Left hindlimb (tissue), 1 donor: ENCODE measurements at regions not wholly inside any gene's neighbourhood (a gene's known extent, or its start where the extent isn't known, plus 50 kb on each side); places are given as distances from the start of the nearest gene placed in this dataset.

Experiments
- DNase-seq: peaks from one replicate; pipeline ENCODE4 v3.0.0-alpha.2; 2018

DNA sequence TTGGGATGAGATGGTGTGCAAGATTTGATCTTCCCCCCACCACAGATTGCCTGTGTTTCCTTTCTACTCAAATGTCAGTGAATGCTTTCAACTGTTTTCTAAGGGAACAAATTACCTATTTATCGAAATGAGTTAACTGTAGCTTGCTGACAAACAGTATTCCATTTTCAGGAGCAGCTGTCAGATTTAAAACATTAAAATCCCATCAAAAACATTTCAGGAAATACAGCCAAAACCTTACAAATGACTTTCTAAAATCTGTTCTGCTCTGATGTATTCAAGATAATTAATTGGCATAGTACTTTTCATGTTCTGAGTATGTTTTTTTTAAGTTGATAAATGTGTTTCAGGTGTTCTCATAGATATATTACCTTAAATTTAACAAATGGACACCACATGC, 158.0 kb upstream of the DMRTA1 start:
- no peak for DNase-seq

DNA sequence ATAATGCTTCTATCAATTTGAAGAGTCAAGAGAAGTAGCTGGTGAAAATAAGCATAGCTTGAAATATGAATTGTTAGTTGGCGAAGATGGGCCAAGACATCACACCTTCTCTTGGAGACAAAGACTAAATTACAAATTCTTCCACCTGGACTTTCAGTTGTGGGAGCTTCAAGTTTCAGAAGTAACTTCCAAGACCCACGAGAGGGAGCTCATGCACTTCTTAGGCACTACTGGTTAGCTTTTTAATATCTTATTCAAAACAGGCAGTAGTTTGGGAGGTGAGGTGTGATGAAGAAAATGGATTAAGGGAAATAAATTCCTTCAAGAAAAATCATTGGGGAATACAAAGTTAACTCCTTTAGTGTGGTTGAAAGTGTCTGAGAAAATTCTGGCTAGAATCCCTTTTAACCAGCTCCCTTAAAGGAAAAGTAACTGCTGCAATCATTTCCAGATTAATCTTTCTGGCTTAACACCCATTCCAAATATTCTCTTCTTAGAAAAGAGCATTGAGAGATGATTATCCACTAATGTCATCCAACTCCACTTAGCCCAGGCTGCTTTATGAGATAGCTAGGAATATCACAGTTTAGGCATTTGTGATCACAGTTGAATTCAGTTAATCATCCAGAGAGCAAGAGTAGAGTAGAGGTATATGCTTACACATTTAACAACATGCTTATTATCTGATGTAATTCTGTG, 139.5 kb upstream of the DMRTA1 start:
- no peak for DNase-seq

DNA sequence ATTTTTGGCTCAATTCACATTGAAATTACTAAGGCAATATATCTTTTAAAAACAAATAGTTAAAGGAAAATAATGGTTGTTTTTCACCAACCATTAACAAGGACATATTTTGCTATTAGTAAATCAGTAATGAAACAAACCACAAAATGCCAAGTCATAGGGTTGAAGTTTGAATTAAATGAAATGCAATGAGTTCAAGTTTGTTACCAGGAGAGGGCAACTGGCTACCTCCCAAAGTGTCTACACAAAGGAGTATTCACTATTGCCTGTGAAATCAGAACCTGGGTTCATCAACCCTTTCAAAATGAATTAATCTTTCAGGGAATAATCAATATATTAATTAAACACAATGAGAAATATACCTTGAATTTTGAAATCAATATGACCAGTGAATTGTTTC, 138.4 kb upstream of the DMRTA1 start:
- DNase-seq = no peak

DNA sequence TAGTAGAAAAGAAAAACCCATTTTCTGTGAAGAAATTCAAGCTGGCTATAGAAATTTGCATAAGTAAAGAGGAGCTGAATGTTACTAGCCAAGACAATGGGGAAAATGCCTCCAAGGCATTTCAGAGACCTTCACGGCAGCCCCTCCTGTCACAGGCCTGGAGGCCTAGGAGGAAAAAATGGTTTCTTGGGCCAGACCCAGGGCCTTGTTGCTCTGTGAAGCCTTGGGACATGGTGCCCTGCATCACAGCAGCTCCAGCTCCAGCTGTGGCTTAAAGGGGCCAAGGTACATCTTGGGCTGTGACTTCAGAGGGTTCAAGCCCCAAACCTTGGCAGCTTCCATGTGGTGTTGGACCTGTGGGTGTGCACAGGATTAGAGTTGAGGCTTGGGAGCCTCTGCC, 130.0 kb upstream of the DMRTA1 start:
- DNase-seq = no peak

DNA sequence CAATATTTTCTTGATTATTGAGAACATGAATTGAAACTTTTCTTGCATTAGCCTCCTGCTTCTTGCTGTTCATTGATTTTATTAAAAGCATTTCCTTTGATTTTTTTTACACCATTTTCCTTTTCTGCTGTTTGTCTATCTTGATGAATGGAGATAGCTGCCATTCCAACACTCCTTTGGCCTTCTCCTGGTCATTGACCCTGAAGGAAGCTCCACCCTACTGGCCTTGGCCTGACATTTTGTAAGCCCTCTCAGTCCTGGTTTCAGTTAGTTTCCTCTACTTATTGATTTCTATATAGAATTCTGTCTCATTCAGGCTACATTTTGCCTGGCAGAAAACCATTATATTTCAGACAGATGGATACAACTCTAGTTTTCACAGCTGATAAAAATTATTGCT, 115.1 kb upstream of the DMRTA1 start:
- DNase-seq = no peak

DNA sequence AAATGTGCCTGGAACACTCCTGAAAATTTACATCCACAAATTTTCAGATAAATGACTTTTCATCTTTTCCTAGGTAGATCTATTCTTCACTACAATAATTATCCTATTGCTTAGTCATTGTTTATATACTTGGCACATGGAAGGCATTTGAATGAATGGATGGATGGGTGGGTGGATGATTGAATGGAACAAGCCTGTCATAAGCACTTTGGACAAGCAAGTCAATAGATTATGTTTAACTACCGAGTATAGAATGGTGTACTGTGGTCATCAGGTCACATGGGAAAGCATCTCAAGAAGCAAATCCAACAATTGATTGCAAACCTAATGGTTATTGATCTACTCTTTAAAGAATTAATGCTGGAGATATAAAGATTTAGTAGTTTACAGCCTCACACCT, 114.4 kb upstream of the DMRTA1 start:
- DNase-seq = no peak

DNA sequence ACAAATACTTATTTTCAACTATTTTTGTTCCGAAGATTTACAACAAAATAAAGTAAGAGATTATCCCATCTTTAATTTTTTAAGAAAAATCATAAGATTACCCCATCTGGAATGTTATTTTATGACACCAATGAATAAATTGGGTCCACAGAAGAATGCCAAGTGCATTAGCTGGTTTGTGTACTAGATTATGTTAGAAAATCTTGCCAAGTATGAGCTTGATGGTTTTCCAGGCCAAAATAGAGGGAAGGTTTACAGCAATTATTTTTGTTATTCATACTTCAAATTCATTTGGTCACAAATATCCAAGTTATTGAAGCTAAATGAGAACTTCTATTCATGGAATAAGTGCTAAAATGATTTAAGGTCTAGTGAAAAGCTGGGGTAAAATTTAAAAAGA, 109.4 kb upstream of the DMRTA1 start:
- no peak for DNase-seq

DNA sequence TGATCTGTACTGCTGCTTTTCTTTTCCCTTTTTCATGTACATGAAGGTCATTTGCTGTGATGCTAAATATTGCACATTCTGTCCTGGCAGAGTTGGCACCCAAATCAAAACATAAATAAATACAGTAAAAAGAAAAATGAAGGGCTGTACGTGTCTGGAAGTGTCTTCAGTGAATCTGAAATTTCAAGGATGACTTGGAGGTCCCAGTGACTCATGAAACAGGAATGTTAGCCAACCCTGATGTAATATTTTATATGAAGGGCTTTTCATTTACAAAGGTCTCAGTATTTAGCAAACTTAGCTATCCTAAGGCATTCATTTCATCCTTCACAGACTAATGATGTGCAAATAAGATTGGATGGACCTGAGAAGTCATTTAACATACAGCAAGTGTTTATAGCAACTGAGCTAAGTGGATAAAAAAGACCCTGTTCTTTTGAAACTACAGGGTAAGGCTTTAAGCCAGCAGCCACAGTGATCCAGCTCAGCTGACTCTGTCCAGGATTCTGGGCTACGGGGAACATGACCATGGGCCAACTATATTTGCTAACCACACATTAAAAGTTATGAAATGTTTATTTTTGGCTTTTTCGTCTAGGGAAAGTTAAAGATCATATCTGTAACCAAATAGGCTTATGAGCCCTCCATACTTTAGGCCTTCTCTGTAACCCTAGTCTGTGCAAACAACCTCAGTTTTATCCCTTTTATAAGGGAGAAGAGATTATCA, 104.0 kb upstream of the DMRTA1 start:
- DNase-seq = peak; percentile 42

DNA sequence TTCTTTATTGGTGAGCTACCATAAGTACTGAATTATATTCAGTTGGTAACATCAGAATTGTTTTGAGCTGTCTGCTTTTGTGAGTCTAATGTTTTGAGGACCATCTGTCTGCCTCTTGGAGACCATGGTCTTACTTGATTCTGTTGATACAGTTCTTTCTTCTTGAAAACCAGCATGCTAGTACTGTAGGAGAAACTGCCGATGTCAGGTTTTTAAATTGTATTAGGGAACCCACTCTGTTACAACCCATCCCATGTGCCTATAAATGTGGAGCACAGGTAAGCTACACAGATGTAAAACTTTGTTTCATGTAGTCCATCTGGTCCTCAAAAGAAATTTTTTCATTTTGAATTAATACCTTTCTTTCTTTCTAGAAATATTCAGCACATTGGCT, 103.4 kb upstream of the DMRTA1 start:
- no peak for DNase-seq

DNA sequence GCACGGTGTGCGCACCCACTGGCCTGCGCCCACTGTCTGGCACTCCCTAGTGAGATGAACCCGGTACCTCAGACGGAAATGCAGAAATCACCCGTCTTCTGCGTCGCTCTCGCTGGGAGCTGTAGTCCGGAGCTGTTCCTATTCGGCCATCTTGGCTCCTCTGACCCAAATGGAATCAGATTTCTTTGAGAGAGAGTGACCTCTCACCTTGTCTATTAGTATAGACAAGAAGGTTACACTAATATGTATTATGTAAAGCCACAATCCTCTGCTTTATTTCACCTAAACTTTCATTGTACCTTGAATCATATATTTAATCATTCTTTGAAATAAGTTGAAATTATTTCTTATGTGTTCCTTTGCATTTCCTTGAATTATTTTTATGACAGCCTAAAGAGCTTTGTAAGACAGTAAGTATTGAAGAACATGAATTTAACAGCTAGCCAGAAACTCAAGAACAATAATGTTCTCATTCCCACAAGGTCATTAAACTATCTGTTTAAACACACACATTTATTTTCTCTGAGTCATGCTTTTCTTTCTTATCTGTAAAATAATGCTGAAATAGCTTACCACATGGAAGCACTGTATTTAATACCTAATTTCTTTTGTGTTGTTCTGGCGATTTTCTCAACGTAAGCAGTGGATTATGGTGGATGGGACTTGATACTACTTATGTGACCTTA, 91.8 kb upstream of the DMRTA1 start:
- DNase-seq = no peak

DNA sequence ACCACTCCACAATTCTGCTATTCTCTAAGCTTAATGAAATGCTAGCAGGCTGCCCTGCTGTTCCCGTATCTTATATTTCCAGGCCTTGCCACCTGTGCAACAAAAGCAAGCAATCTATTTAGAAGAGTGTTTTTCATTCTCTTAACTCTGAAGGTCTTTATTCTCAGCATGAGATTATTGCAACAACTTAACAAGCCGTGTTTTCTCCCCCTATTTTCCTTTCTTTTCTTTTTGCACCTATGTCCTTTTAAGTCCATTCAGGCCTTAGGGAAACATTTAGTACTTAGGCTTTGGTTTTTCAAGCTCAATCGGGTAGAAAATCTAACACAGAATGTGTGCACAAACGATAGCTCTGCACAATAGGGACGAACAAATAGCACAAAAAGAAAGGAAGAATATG, 89.6 kb upstream of the DMRTA1 start:
- no peak for DNase-seq

DNA sequence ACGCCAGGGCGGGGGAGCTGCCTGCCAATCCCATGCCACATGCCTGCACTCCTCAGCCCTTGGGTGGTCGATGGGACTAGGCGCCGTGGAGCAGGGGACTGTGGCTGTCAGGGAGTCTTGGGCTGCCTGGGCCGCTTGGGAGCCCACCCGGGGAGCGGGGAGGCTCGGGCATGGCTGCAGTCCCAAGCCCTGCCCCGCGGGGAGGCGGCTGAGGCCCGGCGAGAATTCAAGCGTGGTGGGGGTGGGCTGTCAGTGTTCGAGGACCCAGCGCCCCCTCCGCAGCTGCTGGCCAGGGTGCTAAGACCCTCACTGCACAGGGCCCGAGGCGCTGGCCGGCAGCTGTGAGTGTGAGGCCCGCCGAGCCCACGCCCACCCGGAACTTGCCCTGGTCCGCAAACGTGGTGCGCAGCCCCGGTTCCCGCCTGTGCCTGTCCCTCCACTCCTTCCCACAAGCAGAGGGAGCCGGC, 83.2 kb upstream of the DMRTA1 start:
- DNase-seq = no peak

DNA sequence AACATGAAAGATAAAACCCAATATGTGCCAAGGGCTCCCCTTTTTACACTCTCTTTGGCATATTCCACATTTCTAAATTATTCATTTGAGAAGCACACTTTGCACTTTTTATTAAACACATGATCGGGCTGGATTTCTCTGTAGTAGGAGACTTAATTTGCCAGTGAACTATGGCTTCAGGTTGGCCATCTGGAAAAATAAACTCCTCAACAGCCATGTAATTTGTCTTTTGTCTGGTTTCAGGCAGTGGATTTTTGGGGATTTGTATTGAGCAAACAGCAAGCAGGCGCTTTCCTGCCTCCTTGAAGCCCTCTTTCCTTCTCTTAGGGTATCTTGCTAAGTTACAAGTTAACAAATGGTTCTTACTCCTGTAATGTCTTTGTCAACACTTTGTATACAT, 73.0 kb upstream of the DMRTA1 start:
- DNase-seq = no peak

DNA sequence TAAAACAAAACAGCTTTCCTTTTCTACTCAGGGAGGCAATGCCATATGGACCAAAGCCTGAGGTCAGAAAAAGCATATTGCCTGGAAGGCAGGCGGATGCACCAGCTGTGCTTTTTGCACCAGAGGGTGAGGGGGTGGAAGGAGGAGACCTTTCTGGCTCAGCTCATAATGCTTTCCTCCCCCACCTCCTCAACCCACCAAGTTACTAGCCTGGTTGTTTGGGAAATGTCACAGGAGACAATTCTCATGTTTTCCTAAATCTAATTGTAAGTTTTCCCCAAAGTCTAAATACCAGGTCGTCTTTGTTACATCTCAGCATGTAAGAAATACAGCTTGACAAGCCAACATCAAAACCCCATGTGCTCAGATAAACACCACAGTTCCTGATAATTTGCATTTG, 72.6 kb upstream of the DMRTA1 start:
- DNase-seq = no peak

DNA sequence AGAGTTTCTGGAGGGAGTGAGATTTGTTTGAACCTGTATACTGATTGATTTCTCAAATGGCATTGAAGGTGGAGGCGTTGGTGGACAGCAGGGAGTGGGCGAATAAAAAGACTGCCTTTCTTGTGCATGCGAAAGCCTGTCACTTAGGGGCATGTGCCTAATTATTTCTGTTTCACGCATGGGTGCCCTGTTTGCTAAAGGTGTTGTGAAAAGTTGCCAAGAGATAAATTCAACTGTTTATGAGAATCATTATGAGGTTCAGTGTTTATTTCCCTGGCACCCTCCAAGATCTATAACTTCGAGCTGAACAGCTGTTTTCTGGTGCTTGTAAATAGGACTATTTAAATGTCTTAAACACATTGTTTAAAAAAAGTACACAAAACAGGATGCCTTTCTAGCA, 67.4 kb upstream of the DMRTA1 start:
- no peak for DNase-seq

DNA sequence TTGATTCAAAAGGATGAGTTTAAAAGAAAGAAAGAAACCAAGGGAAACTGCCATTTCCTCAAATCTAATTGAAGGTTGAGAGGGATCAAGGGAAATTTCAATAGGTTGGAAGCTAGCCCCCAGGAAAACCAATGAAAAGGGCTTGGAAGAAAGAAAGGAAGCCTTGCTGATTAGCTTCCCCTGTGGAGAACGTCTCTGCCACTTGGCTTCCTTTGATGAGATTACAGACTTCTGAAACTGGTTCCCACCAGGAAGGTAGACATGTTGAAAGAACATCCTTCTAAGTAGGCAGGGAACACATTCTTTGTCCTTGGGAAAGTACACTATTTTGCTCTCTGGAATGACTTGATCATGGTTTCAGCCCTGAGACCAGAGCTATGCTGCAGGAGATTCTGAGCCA, 65.5 kb upstream of the DMRTA1 start:
- DNase-seq = no peak

DNA sequence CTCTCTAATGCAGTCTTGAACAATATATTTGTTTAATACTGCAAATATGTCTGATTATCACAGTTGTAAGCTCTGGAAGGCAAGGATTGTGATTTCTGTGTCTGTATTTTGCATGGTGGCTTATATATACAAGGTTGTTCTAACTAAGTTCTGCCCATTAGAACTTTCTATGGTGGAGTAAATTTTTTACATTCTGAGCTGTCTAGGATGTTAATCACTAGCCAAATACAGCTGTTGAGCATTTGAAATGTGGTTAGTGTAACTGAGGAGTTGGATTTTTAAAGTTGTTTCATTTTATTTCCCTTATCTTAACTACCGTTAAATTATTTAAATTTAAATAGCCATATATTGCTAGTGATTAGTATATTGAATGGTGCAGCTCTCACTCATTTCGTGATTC, 64.3 kb upstream of the DMRTA1 start:
- no peak for DNase-seq

DNA sequence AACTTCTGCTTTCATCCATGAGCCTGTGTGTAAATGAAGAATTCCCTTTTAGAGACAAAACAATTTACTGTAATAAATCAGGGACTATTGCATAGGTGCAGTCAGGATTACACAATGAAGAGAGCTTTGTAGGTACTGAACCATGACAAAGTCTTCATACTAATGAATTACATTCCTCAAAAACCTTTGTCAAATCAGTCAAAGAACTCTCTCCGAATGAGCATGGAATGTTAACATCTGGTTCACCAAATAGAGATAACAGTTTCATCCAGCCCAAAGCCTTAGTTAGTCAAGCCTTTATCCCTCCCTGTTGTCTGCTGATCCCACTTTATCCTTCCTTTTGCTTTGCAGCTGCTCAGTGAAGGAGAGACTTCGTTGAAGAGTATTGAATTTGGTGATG, 62.9 kb upstream of the DMRTA1 start:
- no peak for DNase-seq

DNA sequence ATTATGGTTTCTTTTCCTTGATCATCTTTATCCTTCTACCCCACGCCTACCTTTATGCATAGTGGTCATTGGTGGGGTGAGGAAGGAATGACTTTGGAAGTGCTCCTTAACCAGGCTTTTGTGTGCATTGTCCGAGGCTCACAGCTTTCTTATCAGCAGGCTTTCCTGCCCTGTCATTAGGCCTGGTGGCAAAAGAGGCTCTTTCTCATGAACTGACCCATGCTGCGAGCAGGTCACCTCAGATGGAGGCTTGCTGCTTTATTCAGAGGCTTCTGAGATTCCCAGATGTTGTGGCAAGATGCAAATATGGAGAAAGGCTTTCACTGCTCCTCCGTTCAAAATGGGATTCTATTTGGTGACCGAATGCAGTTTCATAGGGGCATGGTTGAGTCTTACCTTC, 57.4 kb upstream of the DMRTA1 start:
- no peak for DNase-seq

DNA sequence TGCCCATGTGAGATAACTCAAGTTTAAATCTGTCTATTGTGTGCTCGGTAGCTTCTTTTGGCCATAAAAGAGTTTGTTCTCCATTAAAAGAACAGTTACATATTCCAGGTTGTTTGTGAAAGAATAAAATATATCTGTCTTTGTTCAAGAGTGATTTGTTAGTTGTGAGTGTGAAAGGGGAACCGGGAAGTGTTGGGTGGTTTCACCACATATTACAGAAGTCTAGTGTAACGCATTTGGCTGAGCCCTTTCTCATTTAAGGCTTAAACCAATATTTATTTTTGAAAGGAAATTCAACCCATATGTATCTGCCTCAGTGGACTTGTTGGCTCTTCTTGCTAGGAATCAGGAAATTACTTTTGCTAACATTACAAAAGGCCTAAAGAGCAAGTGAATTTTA, 54.1 kb upstream of the DMRTA1 start:
- DNase-seq = no peak

DNA sequence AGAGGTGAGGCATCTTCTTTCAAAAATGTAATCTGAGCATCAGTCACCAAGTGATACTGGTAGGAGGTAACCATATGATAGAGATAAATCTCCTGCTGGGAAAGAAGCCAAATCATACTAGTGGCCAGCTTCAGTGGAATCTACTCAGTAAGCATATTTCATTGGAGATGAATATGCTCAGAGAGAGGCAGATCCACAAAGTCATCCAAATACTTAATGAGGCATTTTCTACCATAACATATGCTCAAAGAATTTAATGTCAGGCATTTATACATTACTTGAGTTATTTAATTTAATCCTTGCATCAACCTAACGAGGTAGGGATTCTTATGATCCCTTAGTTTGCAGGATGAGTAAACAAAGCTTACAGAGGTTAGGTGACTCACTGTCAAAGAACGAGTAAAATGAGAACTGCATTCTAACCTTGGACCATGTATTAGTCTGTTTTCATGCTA, 50.9 kb upstream of the DMRTA1 start:
- DNase-seq = no peak
